ENCODE measurements at regions not wholly inside any gene's neighbourhood (a gene's known extent, or its start where the extent isn't known, plus 50 kb on each side); places are given as distances from the start of the nearest gene placed in this dataset. TPM values are rescaled to one million over a fixed set of nuclear protein-coding genes. Genes with fewer than 3 reads are reported as not detected.

DNA sequence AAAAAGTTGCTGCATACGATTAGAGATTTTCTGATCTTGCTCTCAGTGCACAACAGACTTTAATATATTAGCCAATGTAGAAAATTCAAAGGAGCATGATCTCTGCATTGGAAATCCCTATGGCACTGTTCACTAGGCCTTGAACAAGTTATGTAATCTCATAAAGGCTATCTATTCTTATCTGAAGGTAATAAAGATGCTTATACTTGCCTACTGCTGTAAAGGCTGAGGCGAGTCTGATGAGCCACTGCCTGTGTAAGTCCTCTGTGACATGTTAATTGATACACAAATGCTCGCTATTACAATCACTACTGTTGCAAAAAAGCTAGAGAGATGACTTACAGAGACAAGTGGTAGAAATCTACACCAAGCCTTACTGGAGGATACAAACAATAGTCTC, 207.4 kb downstream of the EPHA4 start:
- Histone ChIP-seq H3K36me3 (no peaks in the 10 kb centered on the region), H3K4me3 (no peak overlapping the region), H3K27me3 (no peaks in the 10 kb centered on the region), H3K4me1 (ENCODE audit: insufficient read depth) (no peaks in the 10 kb centered on the region), H3K9me3 (no peaks in the 10 kb centered on the region), H3K27ac (no peak overlapping the region)
- DNase-seq, result no peak
- WGBS, 3 donors, result 86 to 97% (median 94%) methylated on average over 3 of the region's 3 CpGs
- no peak for TF ChIP-seq EP300 (IDR thresholded peaks at IDR 0.05)
- TF ChIP-seq POLR2A (IDR thresholded peaks at IDR 0.05), result no peak
- TF ChIP-seq, protein P1, sequence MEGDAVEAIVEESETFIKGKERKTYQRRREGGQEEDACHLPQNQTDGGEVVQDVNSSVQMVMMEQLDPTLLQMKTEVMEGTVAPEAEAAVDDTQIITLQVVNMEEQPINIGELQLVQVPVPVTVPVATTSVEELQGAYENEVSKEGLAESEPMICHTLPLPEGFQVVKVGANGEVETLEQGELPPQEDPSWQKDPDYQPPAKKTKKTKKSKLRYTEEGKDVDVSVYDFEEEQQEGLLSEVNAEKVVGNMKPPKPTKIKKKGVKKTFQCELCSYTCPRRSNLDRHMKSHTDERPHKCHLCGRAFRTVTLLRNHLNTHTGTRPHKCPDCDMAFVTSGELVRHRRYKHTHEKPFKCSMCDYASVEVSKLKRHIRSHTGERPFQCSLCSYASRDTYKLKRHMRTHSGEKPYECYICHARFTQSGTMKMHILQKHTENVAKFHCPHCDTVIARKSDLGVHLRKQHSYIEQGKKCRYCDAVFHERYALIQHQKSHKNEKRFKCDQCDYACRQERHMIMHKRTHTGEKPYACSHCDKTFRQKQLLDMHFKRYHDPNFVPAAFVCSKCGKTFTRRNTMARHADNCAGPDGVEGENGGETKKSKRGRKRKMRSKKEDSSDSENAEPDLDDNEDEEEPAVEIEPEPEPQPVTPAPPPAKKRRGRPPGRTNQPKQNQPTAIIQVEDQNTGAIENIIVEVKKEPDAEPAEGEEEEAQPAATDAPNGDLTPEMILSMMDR (IDR thresholded peaks at IDR 0.05), result no peak
- intact Hi-C loops (cut with DNase I), result no loop called here

Small RNA genes lying in the stretch of these regions (microRNA-seq; reads per million reads assigned to microRNA genes)
- 0 reads per million in 3 donors for gene MIR4268

Small RNA genes lying in the stretch of these regions (small RNA-seq; reads per million reads assigned to genes)
- gene AC011233.1 (not detected), gene MIR4268 (not detected)
